Trophoblast cell (in vitro differentiated cells and primary cell): ENCODE measurements at regions not wholly inside any gene's neighbourhood (a gene's known extent, or its start where the extent isn't known, plus 50 kb on each side); places are given as distances from the start of the nearest gene placed in this dataset.
"Not testable (repeated sequence)": the region's sequence is repeated elsewhere in the genome, so short reads cannot be mapped to it uniquely, and the experiment has no call there.

Source experiments
- DNase-seq, 2 donors: peaks; one replicate each; pipeline ENCODE4 v3.0.0-alpha.2; 2016
- H2AFZ ChIP-seq: 2 replicates; pipeline ENCODE4 v1.6.1; 2013; ENCODE audit warnings: low read length, moderate library complexity, mild to moderate bottlenecking; ENCODE audit not compliant: insufficient read depth, poor library complexity
- H2AK5ac ChIP-seq: 2 replicates; pipeline ENCODE4 v1.6.1; 2013; ENCODE audit warnings: mild to moderate bottlenecking, low read length
- H2BK120ac ChIP-seq: 2 replicates; pipeline ENCODE4 v1.6.1; 2013; ENCODE audit warnings: low read length, mild to moderate bottlenecking, moderate library complexity; ENCODE audit not compliant: insufficient read depth, poor library complexity
- H2BK12ac ChIP-seq: 2 replicates; pipeline ENCODE4 v1.6.1; 2013; ENCODE audit warnings: mild to moderate bottlenecking, low read length, moderate library complexity
- H2BK5ac ChIP-seq: 2 replicates; pipeline ENCODE4 v1.6.1; 2013; ENCODE audit warnings: low read length, low read depth, moderate library complexity, mild to moderate bottlenecking; ENCODE audit not compliant: poor library complexity
- H3K14ac ChIP-seq: 2 replicates; pipeline ENCODE4 v1.6.1; 2013; ENCODE audit warnings: mild to moderate bottlenecking, low read length
- H3K18ac ChIP-seq: 2 replicates; pipeline ENCODE4 v1.6.1; 2013; ENCODE audit warnings: mild to moderate bottlenecking, low read length
- H3K23ac ChIP-seq: 2 replicates; pipeline ENCODE4 v1.6.1; 2013; ENCODE audit warnings: low read length
- H3K27ac ChIP-seq: 2 replicates; pipeline ENCODE4 v1.5.1; 2013; ENCODE audit warnings: low read depth, mild to moderate bottlenecking, inconsistent platforms, low read length, moderate library complexity
- H3K27me3 ChIP-seq: 2 replicates; pipeline ENCODE4 v1.6.1; 2013; ENCODE audit warnings: inconsistent platforms, mild to moderate bottlenecking, low read length, moderate library complexity; ENCODE audit not compliant: insufficient read depth
- H3K36me3 ChIP-seq, 2 experiments: 1 replicate in 1 of 2; 2 replicates in 1 of 2; pipeline ENCODE4 v1.6.1; 2013; ENCODE audit warnings: low read length in 2 of 2, mild to moderate bottlenecking in 2 of 2, moderate library complexity in 1 of 2; ENCODE audit not compliant: insufficient read depth in 2 of 2, control insufficient read depth in 1 of 2
- H3K4ac ChIP-seq: 2 replicates; pipeline ENCODE4 v1.6.1; 2013; ENCODE audit warnings: low read depth, mild to moderate bottlenecking, low read length, moderate library complexity
- H3K4me1 ChIP-seq, 2 experiments: 1 replicate in 1 of 2; 2 replicates in 1 of 2; pipeline ENCODE4 v1.6.1; 2013; ENCODE audit warnings: low read length in 2 of 2, mild to moderate bottlenecking in 2 of 2, moderate library complexity in 1 of 2; ENCODE audit not compliant: insufficient read depth in 2 of 2, control insufficient read depth in 1 of 2
- H3K4me2 ChIP-seq: 2 replicates; pipeline ENCODE4 v1.6.1; 2013; ENCODE audit warnings: inconsistent platforms, mild to moderate bottlenecking, low read length, moderate library complexity
- H3K4me3 ChIP-seq: 2 replicates; pipeline ENCODE4 v1.5.1; 2013; ENCODE audit warnings: mild to moderate bottlenecking, low read depth, low read length, inconsistent platforms
- H3K79me1 ChIP-seq: one replicate; pipeline ENCODE4 v1.6.1; 2013; ENCODE audit warnings: low read length
- H3K79me2 ChIP-seq: 2 replicates; pipeline ENCODE4 v1.6.1; 2013; ENCODE audit warnings: low read length, mild to moderate bottlenecking; ENCODE audit not compliant: control insufficient read depth, insufficient read depth, poor library complexity
- H3K9ac ChIP-seq: 2 replicates; pipeline ENCODE4 v1.6.1; 2013; ENCODE audit warnings: mild to moderate bottlenecking, low read length
- H3K9me3 ChIP-seq: 2 replicates; pipeline ENCODE4 v1.6.1; 2013; ENCODE audit warnings: low read depth, mild to moderate bottlenecking, control low read depth, inconsistent platforms, low read length; ENCODE audit not compliant: insufficient read depth
- H4K12ac ChIP-seq: 2 replicates; pipeline ENCODE4 v1.6.1; 2013; ENCODE audit warnings: low read depth, mild to moderate bottlenecking, low read length, moderate library complexity
- H4K8ac ChIP-seq: 2 replicates; pipeline ENCODE4 v1.6.1; 2013; ENCODE audit warnings: low read depth, mild to moderate bottlenecking, low read length, moderate library complexity
- H4K91ac ChIP-seq: one replicate; pipeline ENCODE4 v1.6.1; 2013; ENCODE audit warnings: low read depth, mild to moderate bottlenecking, low read length, moderate library complexity
- WGBS: extraction: QIAGEN DNeasy Blood & Tissue Kit; methylation state at CpG from one replicate; pipeline ENCODE4 v1.1.7; 2013; ENCODE audit warnings: missing lambda C conversion rate; ENCODE audit not compliant: insufficient read length, insufficient coverage; ENCODE audit errors: extremely low coverage; 5-methylcytosine and 5-hydroxymethylcytosine counted together

GRCh38 chr7:67301667-67302066, 305.0 kb downstream of the TYW1 start:
- Histone ChIP-seq H4K8ac (no peak overlapping the region), H2AK5ac (no peak overlapping the region), H2BK12ac (no peak overlapping the region), H3K18ac (no peak overlapping the region), H3K36me3 (peaks cover under 1 to 9% of the 10 kb centered on the region in 2 experiments), H3K4ac (no peak overlapping the region), H2AFZ (no peak overlapping the region), H3K79me1 (peaks cover 9% of the 10 kb centered on the region), H3K27me3 (no peaks in the 10 kb centered on the region), H3K4me1 (no peaks in the 10 kb centered on the region), H3K9ac (no peak overlapping the region), H4K12ac (no peak overlapping the region), H2BK5ac (no peak overlapping the region), H3K4me2 (peak overlapping the region; percentile 61), H3K9me3 (no peaks in the 10 kb centered on the region), H3K23ac (no peak overlapping the region), H3K4me3 (peak overlapping the region; percentile 81), H3K27ac (peak overlapping the region; percentile 63), H4K91ac (peak overlapping the region; percentile 83), H3K79me2 (peaks cover 7% of the 10 kb centered on the region), H2BK120ac (no peak overlapping the region), H3K14ac (no peak overlapping the region)
- no CpG with 5 or more reads among the region's 10 CpGs for WGBS
- no peak for DNase-seq

- H3K79me1 ChIP-seq, result peaks cover 9% of the 10 kb centered on the region
- no peak overlapping the region for H2AK5ac ChIP-seq
- H3K27me3 ChIP-seq, result no peaks in the 10 kb centered on the region
- peak overlapping the region; percentile 99 for H3K14ac ChIP-seq
- peak overlapping the region; percentile 6 for H2BK12ac ChIP-seq
- WGBS, result no CpG with 5 or more reads among the region's 83 CpGs
- peak overlapping the region; percentile 88 for H4K91ac ChIP-seq
- peak; percentile 100 for DNase-seq
- no peak overlapping the region for H3K23ac ChIP-seq
- peak overlapping the region; percentile 99 for H2BK5ac ChIP-seq
- peak overlapping the region; percentile 66 for H3K4ac ChIP-seq
- peak overlapping the region; percentile 98 for H4K12ac ChIP-seq
- peak overlapping the region; percentile 97 for H3K18ac ChIP-seq
- H3K4me1 ChIP-seq, result no peaks in the 10 kb centered on the region
- peak overlapping the region; percentile 90 for H2BK120ac ChIP-seq
- peaks cover 7% of the 10 kb centered on the region for H3K79me2 ChIP-seq
- H2AFZ ChIP-seq, result peak overlapping the region; percentile 100
- H3K4me2 ChIP-seq, result peak overlapping the region; percentile 61
- H3K4me3 ChIP-seq, result peak overlapping the region; percentile 84
- H3K36me3 ChIP-seq, result peaks cover 6 to 12% of the 10 kb centered on the region in 2 experiments
- peak overlapping the region; percentile 89 for H3K9ac ChIP-seq
- peak overlapping the region; percentile 99 for H4K8ac ChIP-seq
- H3K9me3 ChIP-seq, result no peaks in the 10 kb centered on the region
- peak overlapping the region; percentile 87 for H3K27ac ChIP-seq
Measured at GRCh38 chr7:67302113-67303039, 305.7 kb downstream of the TYW1 start.

- H2BK12ac ChIP-seq, H4K91ac ChIP-seq, H2BK5ac ChIP-seq, H3K4me1 ChIP-seq, H4K12ac ChIP-seq, H3K9ac ChIP-seq, H3K79me1 ChIP-seq, H3K79me2 ChIP-seq, H3K18ac ChIP-seq, H2BK120ac ChIP-seq, H3K14ac ChIP-seq, H2AK5ac ChIP-seq, H3K27me3 ChIP-seq, H3K4me3 ChIP-seq, H4K8ac ChIP-seq, H3K23ac ChIP-seq, DNase-seq, H3K27ac ChIP-seq, H2AFZ ChIP-seq, H3K9me3 ChIP-seq, H3K4me2 ChIP-seq: not testable (repeated sequence)
- Histone ChIP-seq H3K36me3 (peaks cover 27% of the 10 kb centered on the region in 2 experiments), H3K4ac (peak overlapping the region; percentile 14)
- WGBS, result no CpG with 5 or more reads among the region's 3 CpGs
Measured at GRCh38 chr7:67304846-67305245, 308.2 kb downstream of the TYW1 start.

- no peak overlapping the region for H3K23ac ChIP-seq
- peaks cover 7% of the 10 kb centered on the region for H3K79me2 ChIP-seq
- H2AFZ ChIP-seq, result no peak overlapping the region
- no peak overlapping the region for H3K14ac ChIP-seq
- no peak overlapping the region for H3K4me2 ChIP-seq
- no peak overlapping the region for H3K4ac ChIP-seq
- no peak overlapping the region for H3K9ac ChIP-seq
- WGBS, result no CpG with 5 or more reads among the region's 3 CpGs
- H3K4me1 ChIP-seq, result no peaks in the 10 kb centered on the region
- no peak overlapping the region for H4K12ac ChIP-seq
- DNase-seq, result peak; percentile 10 to 46
- no peak overlapping the region for H2BK5ac ChIP-seq
- H3K4me3 ChIP-seq, result no peak overlapping the region
- H4K91ac ChIP-seq, result no peak overlapping the region
- H2BK12ac ChIP-seq, result no peak overlapping the region
- H2AK5ac ChIP-seq, result no peak overlapping the region
- H3K18ac ChIP-seq, result no peak overlapping the region
- peaks cover 9% of the 10 kb centered on the region for H3K79me1 ChIP-seq
- H3K27me3 ChIP-seq, result no peaks in the 10 kb centered on the region
- no peak overlapping the region for H3K27ac ChIP-seq
- no peak overlapping the region for H4K8ac ChIP-seq
- peaks cover 30% of the 10 kb centered on the region in 2 experiments for H3K36me3 ChIP-seq
- H2BK120ac ChIP-seq, result no peak overlapping the region
- H3K9me3 ChIP-seq, result no peaks in the 10 kb centered on the region
Measured at GRCh38 chr7:67306331-67306730, 309.7 kb downstream of the TYW1 start.
